ENCODE measurements at regions not wholly inside any gene's neighbourhood (a gene's known extent, or its start where the extent isn't known, plus 50 kb on each side); places are given as distances from the start of the nearest gene placed in this dataset.
"Not testable (repeated sequence)": the region's sequence is repeated elsewhere in the genome, so short reads cannot be mapped to it uniquely, and the experiment has no call there.

GRCh38 chr9:41075671-41076070 is 52.8 kb downstream of the FOXD4L6 start:
- H3K27ac ChIP-seq; H3K4me3 ChIP-seq; H3K9me3 ChIP-seq; H3K4me1 ChIP-seq; H3K27me3 ChIP-seq; H3K36me3 ChIP-seq; intact Hi-C loops (cut with DNase I; ENCODE audit: low total_unique reads); DNase-seq (ENCODE audit: low spot score in 2 of 2): not testable (repeated sequence)

GRCh38 chr9:41074356-41074942 is 54.0 kb downstream of the FOXD4L6 start:
- H3K27me3 ChIP-seq; H3K36me3 ChIP-seq; intact Hi-C loops (cut with DNase I; ENCODE audit: low total_unique reads); H3K9me3 ChIP-seq; DNase-seq (ENCODE audit: low spot score in 2 of 2); H3K4me1 ChIP-seq: not testable (repeated sequence)
- H3K27ac ChIP-seq = peak overlapping the region in 1 of 2 donors; percentile 23
- H3K4me3 ChIP-seq = peak overlapping the region; percentile 53 to 84 (median 64)

GRCh38 chr9:41073471-41074243 is 54.8 kb downstream of the FOXD4L6 start:
- H3K4me1 ChIP-seq; H3K27ac ChIP-seq; DNase-seq (ENCODE audit: low spot score in 2 of 2); H3K9me3 ChIP-seq; intact Hi-C loops (cut with DNase I; ENCODE audit: low total_unique reads); H3K36me3 ChIP-seq; H3K27me3 ChIP-seq: not testable (repeated sequence)
- H3K4me3 ChIP-seq = peak overlapping the region; percentile 53 to 84 (median 64)

DNA sequence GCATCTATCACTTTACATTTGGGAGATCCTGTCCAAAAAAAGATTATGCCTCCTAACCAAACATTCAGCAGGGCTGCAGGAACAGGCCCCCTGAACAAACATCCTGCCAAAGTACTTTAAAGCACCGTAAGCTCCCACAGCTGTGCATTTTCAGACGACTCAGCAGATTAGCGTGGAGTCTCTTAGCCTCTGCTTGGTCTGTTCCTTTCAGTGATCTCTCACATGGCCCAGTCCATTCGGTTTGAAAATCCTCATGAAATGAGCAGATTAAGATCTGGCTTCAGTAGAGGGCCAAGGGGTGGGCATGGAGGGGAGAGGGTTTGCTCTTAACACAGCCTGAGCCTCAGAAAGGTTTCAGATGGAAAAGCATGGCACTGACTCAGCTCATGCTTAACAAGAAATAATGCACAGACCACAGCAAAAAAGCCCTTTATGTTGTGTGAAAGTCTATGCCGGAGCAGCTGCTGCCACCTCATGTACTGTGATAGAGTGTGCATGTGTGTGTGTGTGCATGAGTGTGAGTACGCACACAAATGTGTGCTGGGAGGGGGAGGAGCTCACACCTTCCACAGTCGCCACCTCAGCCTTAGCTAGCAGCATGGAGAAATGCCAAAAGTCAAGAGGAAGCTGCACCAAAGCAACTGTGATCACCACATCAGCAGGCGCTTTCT is 64.2 kb downstream of the FOXD4L6 start:
- H3K36me3 ChIP-seq; H3K27me3 ChIP-seq; intact Hi-C loops (cut with DNase I; ENCODE audit: low total_unique reads); H3K4me1 ChIP-seq; H3K27ac ChIP-seq; H3K4me3 ChIP-seq; H3K9me3 ChIP-seq; DNase-seq (ENCODE audit: low spot score in 2 of 2): not testable (repeated sequence)

DNA sequence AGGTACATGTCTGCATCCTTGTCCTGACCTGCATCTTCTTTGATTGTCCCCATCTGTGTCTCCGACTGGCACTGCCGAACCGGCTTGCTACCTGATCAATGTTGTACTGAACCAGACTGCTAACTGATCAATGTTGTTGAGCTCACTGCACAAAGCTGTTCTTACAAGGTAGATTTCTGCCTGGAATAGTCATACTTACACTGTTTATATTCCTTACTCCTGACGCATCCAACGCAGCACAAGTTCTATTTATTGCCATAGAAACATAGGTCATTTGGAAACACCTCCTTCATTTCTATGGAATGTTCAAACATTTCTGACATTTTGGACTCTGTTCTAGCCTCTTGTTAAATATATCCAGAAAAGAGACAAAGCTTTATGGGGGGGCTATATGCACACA is 65.2 kb downstream of the FOXD4L6 start:
- H3K4me1 ChIP-seq; H3K36me3 ChIP-seq; H3K27ac ChIP-seq; H3K4me3 ChIP-seq; H3K27me3 ChIP-seq; DNase-seq (ENCODE audit: low spot score in 2 of 2); H3K9me3 ChIP-seq; intact Hi-C loops (cut with DNase I; ENCODE audit: low total_unique reads): not testable (repeated sequence)

DNA sequence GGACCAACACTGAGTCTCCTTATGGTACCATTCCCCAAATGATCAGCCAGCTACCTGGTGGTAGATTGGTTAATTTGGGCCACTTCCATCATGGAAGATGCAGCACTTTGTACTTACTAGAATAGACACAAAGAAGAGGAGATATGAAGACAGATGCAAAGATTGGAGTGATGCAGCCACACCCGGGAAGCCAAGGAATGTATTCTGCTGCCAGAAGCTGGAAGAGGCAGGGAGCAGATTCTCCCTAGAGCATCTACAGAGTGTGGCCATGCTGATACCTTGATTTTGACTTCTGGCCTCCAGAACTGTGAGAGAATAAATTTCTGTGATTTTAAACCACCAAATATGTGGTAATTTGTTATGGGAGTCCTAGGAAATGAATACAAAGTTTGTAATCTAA is 68.9 kb downstream of the FOXD4L6 start:
- intact Hi-C loops (cut with DNase I; ENCODE audit: low total_unique reads) = not testable (repeated sequence)

GRCh38 chr9:41053666-41054363 is 74.7 kb downstream of the FOXD4L6 start:
- DNase-seq (ENCODE audit: low spot score in 2 of 2); H3K36me3 ChIP-seq; H3K27me3 ChIP-seq; intact Hi-C loops (cut with DNase I; ENCODE audit: low total_unique reads); H3K4me1 ChIP-seq; H3K4me3 ChIP-seq; H3K9me3 ChIP-seq; H3K27ac ChIP-seq: not testable (repeated sequence)

More for the DNA sequence above, 68.9 kb downstream of the FOXD4L6 start:
- H3K36me3 ChIP-seq; H3K27ac ChIP-seq; H3K9me3 ChIP-seq; H3K4me3 ChIP-seq; DNase-seq (ENCODE audit: low spot score in 2 of 2); H3K27me3 ChIP-seq; H3K4me1 ChIP-seq: not testable (repeated sequence)

GRCh38 chr9:41048672-41049071 is 79.8 kb downstream of the FOXD4L6 start:
- intact Hi-C loops (cut with DNase I; ENCODE audit: low total_unique reads); H3K9me3 ChIP-seq; H3K27me3 ChIP-seq; H3K36me3 ChIP-seq; DNase-seq (ENCODE audit: low spot score in 2 of 2); H3K4me1 ChIP-seq; H3K4me3 ChIP-seq; H3K27ac ChIP-seq: not testable (repeated sequence)

DNA sequence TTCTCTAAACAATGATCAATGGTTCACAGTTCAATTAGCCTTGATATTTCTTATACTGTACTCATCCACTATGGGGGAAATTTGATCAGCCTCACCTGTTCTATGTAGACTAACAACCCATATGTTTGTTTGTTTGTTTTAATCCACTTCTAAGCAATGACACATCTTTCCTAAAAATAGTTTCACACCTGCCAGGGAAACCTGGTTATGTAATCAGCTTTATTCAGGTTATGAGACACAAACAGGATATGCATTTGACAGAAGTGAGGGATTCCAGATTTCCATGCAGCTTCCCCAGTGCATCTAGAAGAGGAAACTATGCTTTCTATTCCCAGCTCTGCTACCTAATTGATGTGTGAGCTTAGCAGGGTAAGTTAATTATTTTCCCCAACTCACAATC is 80.7 kb downstream of the FOXD4L6 start:
- DNase-seq (ENCODE audit: low spot score in 2 of 2); H3K9me3 ChIP-seq; H3K4me1 ChIP-seq; H3K27ac ChIP-seq; H3K4me3 ChIP-seq; intact Hi-C loops (cut with DNase I; ENCODE audit: low total_unique reads); H3K27me3 ChIP-seq; H3K36me3 ChIP-seq: not testable (repeated sequence)

DNA sequence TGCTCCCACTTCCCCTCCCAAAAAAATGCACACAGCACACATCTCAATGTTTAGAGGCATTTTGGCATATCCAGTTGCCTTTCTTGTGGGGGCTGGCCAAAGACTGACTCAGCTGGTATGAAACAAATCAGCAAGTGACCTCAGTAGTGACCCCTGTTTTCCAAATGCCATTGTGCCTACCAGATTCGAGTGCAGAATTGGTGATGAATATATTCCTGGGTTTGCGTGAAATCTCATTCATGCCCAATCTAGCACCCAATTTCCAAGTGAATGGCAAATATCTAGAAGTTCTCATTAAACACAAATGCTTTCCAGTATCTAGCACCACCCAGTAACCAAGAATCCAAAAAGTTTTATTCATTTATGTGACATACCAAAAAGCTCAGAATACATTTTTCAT is 83.6 kb downstream of the FOXD4L6 start:
- H3K36me3 ChIP-seq; H3K4me1 ChIP-seq; H3K4me3 ChIP-seq; H3K9me3 ChIP-seq; H3K27me3 ChIP-seq; intact Hi-C loops (cut with DNase I; ENCODE audit: low total_unique reads); DNase-seq (ENCODE audit: low spot score in 2 of 2); H3K27ac ChIP-seq: not testable (repeated sequence)

- DNase-seq (ENCODE audit: low spot score in 2 of 2); H3K4me3 ChIP-seq; H3K27ac ChIP-seq; H3K4me1 ChIP-seq; H3K36me3 ChIP-seq; H3K9me3 ChIP-seq; intact Hi-C loops (cut with DNase I; ENCODE audit: low total_unique reads); H3K27me3 ChIP-seq: not testable (repeated sequence)
Observed at GRCh38 chr9:41043433-41043832, 85.0 kb downstream of the FOXD4L6 start.

DNA sequence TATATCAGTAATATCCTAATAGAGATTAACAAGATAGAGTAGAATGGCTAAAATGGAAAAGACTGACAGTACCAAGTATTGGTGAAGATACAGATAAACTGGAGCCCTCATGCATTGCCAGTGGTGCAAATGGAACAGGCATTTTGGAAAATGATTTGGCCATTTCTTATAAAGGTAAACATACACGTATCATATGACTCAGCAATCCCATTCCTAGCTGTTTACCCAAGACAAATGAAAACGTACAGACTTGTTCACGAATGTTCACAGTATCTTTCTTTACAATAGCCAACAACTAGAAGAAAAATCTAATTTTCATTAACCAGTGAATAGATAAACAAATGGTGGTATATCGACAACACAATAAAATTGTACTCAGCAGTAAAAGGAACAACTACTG is 86.4 kb downstream of the FOXD4L6 start:
- H3K27me3 ChIP-seq; H3K4me3 ChIP-seq; DNase-seq (ENCODE audit: low spot score in 2 of 2); intact Hi-C loops (cut with DNase I; ENCODE audit: low total_unique reads); H3K27ac ChIP-seq; H3K36me3 ChIP-seq; H3K9me3 ChIP-seq; H3K4me1 ChIP-seq: not testable (repeated sequence)

DNA sequence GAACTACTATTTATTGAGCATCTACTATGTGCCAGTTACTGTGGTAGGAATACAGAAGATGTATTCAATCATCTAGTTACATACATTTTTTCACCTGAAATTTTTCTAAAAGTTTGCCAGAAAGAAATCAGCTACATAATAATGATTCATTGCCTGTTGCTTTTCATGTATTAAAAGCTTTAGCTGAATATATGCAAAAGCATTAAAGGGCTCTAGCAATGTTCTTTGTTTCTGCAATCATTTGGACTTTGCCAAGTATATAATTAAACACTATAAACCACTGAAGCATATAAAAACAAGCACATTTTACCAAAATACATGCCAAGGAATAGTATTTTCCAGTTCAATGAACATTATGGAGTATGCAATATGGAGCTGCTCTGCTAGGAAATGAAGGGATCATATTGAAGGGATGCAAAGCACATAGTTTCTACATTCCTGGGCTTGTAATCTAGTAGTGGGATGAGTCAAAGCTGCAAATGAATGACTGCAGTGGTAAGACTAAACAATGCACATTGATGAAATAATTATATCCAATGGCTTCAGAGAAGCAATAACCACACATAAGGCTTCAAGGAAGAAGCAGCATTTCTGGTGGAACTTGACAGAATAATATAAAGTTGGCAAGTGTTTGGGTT is 87.7 kb downstream of the FOXD4L6 start:
- DNase-seq (ENCODE audit: low spot score in 2 of 2); H3K9me3 ChIP-seq; H3K4me1 ChIP-seq; H3K4me3 ChIP-seq; H3K36me3 ChIP-seq; H3K27ac ChIP-seq; H3K27me3 ChIP-seq; intact Hi-C loops (cut with DNase I; ENCODE audit: low total_unique reads): not testable (repeated sequence)

Data from breast epithelium (tissue), 4 donors.